22Rv1 (cell line): ENCODE measurements at regions not wholly inside any gene's neighbourhood (a gene's known extent, or its start where the extent isn't known, plus 50 kb on each side); places are given as distances from the start of the nearest gene placed in this dataset.

Experiments
- H3K27ac ChIP-seq: fragments of 450-650 bp; 2 replicates; pipeline ENCODE4 v1.5.1; 2017
- CTCF ChIP-seq: fragments of 450-650 bp; IDR thresholded peaks from 2 replicates; pipeline ENCODE4 v1.5.1; 2017; ENCODE audit warnings: mild to moderate bottlenecking
- ZFX ChIP-seq: fragments of 450-650 bp; IDR thresholded peaks from 2 replicates; pipeline ENCODE4 v1.6.1; 2017; ENCODE audit warnings: antibody characterized with exemption, borderline replicate concordance

- H3K27ac ChIP-seq: no peak overlapping the region
- TF ChIP-seq CTCF: no peak
- TF ChIP-seq ZFX: no peak
Observed at GRCh38 chr3:59660376-59660775, 610.6 kb upstream of the CFAP20DC start.

- TF ChIP-seq ZFX (no peak), CTCF (no peak)
- no peak overlapping the region for H3K27ac ChIP-seq
Observed at GRCh38 chr3:59659755-59660154, 609.9 kb upstream of the CFAP20DC start.

GRCh38 chr3:59658866-59659265 is 609.0 kb upstream of the CFAP20DC start:
- TF ChIP-seq CTCF (no peak), ZFX (no peak)
- H3K27ac ChIP-seq: no peak overlapping the region

GRCh38 chr3:59658274-59658673 is 608.4 kb upstream of the CFAP20DC start:
- TF ChIP-seq CTCF (no peak), ZFX (no peak)
- no peak overlapping the region for H3K27ac ChIP-seq

- TF ChIP-seq ZFX (no peak), CTCF (no peak)
- H3K27ac ChIP-seq: no peak overlapping the region
Observed at GRCh38 chr3:59655418-59656015, 605.7 kb upstream of the CFAP20DC start.

GRCh38 chr3:59654480-59655417 is 604.9 kb upstream of the CFAP20DC start:
- TF ChIP-seq CTCF: no peak
- TF ChIP-seq ZFX: no peak
- no peak overlapping the region for H3K27ac ChIP-seq

GRCh38 chr3:59654123-59654479 is 604.3 kb upstream of the CFAP20DC start:
- TF ChIP-seq ZFX (no peak), CTCF (no peak)
- H3K27ac ChIP-seq: no peak overlapping the region
